IMR-90 (cell line): ENCODE measurements at regions not wholly inside any gene's neighbourhood (a gene's known extent, or its start where the extent isn't known, plus 50 kb on each side); places are given as distances from the start of the nearest gene placed in this dataset.

Experiments used
- ATAC-seq: fragments of 200-7000 bp; cut with Tn5 transposase; 2 replicates; pipeline ENCODE4 v1.9.1; 2020; ENCODE audit warnings: low read depth, mild to moderate bottlenecking, moderate library complexity
- BruUV-seq: library from RNA; stranded (reverse); fragments of 400-500 nt; replicated peaks from 2 replicates; lab custom pipeline; 2021; lab: Mats Ljungman, UMichigan
- CTCF ChIA-PET: fragments of 300-600 bp; formaldehyde crosslinking; extraction: SDS; loops from one replicate; lab custom pipeline; 2021; ENCODE audit warnings: antibody characterized with exemption; lab: Yijun Ruan, JAX
- POLR2A ChIA-PET: fragments of 300-600 bp; sonication (Branson Sonifier 250); formaldehyde crosslinking; loops from one replicate; lab custom pipeline; 2022; ENCODE audit warnings: antibody characterized with exemption; ENCODE audit not compliant: unreplicated experiment; lab: Charles Lee
- DNase-seq: peaks from one replicate; pipeline ENCODE4 v3.0.0; 2013
- H2AFZ ChIP-seq: replicated peaks from 2 replicates; pipeline ENCODE3; 2013; ENCODE audit warnings: low read length, mild to moderate bottlenecking; ENCODE audit not compliant: poor library complexity
- H2AK5ac ChIP-seq: 2 replicates; pipeline ENCODE4 v1.6.1; 2013; ENCODE audit warnings: low read depth, low read length, inconsistent platforms
- H2AK9ac ChIP-seq: replicated peaks from 2 replicates; pipeline ENCODE3; 2013; ENCODE audit warnings: mild to moderate bottlenecking, low read depth, low read length, moderate library complexity; ENCODE audit not compliant: poor library complexity
- H2BK120ac ChIP-seq: 2 replicates; pipeline ENCODE4 v1.6.1; 2013; ENCODE audit warnings: low read depth, low read length, inconsistent platforms
- H2BK15ac ChIP-seq: 3 replicates; pipeline ENCODE4 v1.6.1; 2013; ENCODE audit warnings: low read depth, low read length, inconsistent platforms
- H2BK20ac ChIP-seq: 2 replicates; pipeline ENCODE4 v1.6.1; 2013; ENCODE audit warnings: low read depth, mild to moderate bottlenecking, inconsistent platforms, low read length, moderate library complexity
- H2BK5ac ChIP-seq: 2 replicates; pipeline ENCODE4 v1.6.1; 2013; ENCODE audit warnings: mild to moderate bottlenecking, low read depth, low read length, inconsistent platforms; ENCODE audit not compliant: poor library complexity, severe bottlenecking
- H3K14ac ChIP-seq: replicated peaks from 2 replicates; pipeline ENCODE4 v1.6.1; 2013; ENCODE audit warnings: low read depth, low read length, inconsistent platforms
- H3K18ac ChIP-seq: 2 replicates; pipeline ENCODE4 v1.6.1; 2013; ENCODE audit warnings: low read depth, low read length, control low read depth
- H3K23ac ChIP-seq: 2 replicates; pipeline ENCODE4 v1.6.1; 2013; ENCODE audit warnings: low read depth, low read length, inconsistent platforms
- H3K27ac ChIP-seq: 2 replicates; pipeline ENCODE4 v1.5.1; 2013; ENCODE audit warnings: mild to moderate bottlenecking, control low read depth, low read length; ENCODE audit not compliant: insufficient read depth
- H3K27me3 ChIP-seq: 2 replicates; pipeline ENCODE4 v1.6.1; 2013; ENCODE audit warnings: low read length; ENCODE audit not compliant: control insufficient read depth, insufficient read depth
- H3K36me3 ChIP-seq: 2 replicates; pipeline ENCODE4 v1.6.1; 2013; ENCODE audit warnings: low read length, mixed read lengths; ENCODE audit not compliant: control insufficient read depth, insufficient read depth
- H3K4ac ChIP-seq: 2 replicates; pipeline ENCODE4 v1.6.1; 2013; ENCODE audit warnings: low read depth, low read length, inconsistent platforms
- H3K4me1 ChIP-seq: 2 replicates; pipeline ENCODE4 v1.6.1; 2013; ENCODE audit warnings: low read length, mixed read lengths; ENCODE audit not compliant: control insufficient read depth, insufficient read depth
- H3K4me2 ChIP-seq: 2 replicates; pipeline ENCODE4 v1.6.1; 2013; ENCODE audit warnings: low read depth, mild to moderate bottlenecking, control low read depth, low read length, moderate library complexity
- H3K4me3 ChIP-seq: 2 replicates; pipeline ENCODE4 v1.5.1; 2013; ENCODE audit warnings: low read depth, mild to moderate bottlenecking, control low read depth, low read length, moderate library complexity; ENCODE audit not compliant: insufficient read depth
- H3K56ac ChIP-seq: 2 replicates; pipeline ENCODE4 v1.6.1; 2013; ENCODE audit warnings: low read length, inconsistent platforms; ENCODE audit not compliant: insufficient read depth; ENCODE audit errors: extremely low read depth
- H3K79me1 ChIP-seq, 2 experiments: 2 replicates each; pipeline ENCODE4 v1.6.1; 2013; ENCODE audit warnings: low read length in 2 of 2, inconsistent platforms in 1 of 2, low read depth in 1 of 2
- H3K9ac ChIP-seq: 2 replicates; pipeline ENCODE4 v1.6.1; 2013; ENCODE audit warnings: low read depth, low read length, control low read depth
- H3K9me1 ChIP-seq: 2 replicates; pipeline ENCODE4 v1.6.1; 2013; ENCODE audit warnings: low read length, inconsistent platforms; ENCODE audit not compliant: insufficient read depth
- H3K9me3 ChIP-seq: 2 replicates; pipeline ENCODE4 v1.6.1; 2013; ENCODE audit warnings: low read length; ENCODE audit not compliant: control insufficient read depth, insufficient read depth
- H4K20me1 ChIP-seq: 2 replicates; pipeline ENCODE4 v1.6.1; 2013; ENCODE audit warnings: low read length, inconsistent platforms; ENCODE audit not compliant: insufficient read depth
- H4K5ac ChIP-seq: 2 replicates; pipeline ENCODE4 v1.6.1; 2013; ENCODE audit warnings: mild to moderate bottlenecking, low read depth, low read length, control low read depth
- H4K8ac ChIP-seq, 2 experiments: 2 replicates each; pipeline ENCODE4 v1.6.1; 2013; ENCODE audit warnings: low read depth in 2 of 2, low read length in 2 of 2, control low read depth in 1 of 2, inconsistent platforms in 1 of 2
- H4K91ac ChIP-seq: 2 replicates; pipeline ENCODE4 v1.6.1; 2013; ENCODE audit warnings: low read depth, low read length, inconsistent platforms; ENCODE audit not compliant: insufficient read depth
- BHLHE40 ChIP-seq: fragments of 150-350 bp; IDR thresholded peaks from 2 replicates; pipeline ENCODE4 v1.6.1; 2016; ENCODE audit warnings: mild to moderate bottlenecking, low read depth, low read length
- CHD1 ChIP-seq: IDR thresholded peaks from 2 replicates; pipeline ENCODE4 v1.6.1; 2012; ENCODE audit warnings: low read depth, low read length, improper control_type of control experiment
- MXI1 ChIP-seq: IDR thresholded peaks from 2 replicates; pipeline ENCODE4 v1.6.1; 2012; ENCODE audit warnings: low read depth, mild to moderate bottlenecking, low read length, moderate library complexity, borderline replicate concordance
- RAD21 ChIP-seq: IDR thresholded peaks from 2 replicates; pipeline ENCODE4 v1.6.1; 2012; ENCODE audit warnings: low read length, improper control_type of control experiment
- SMC3 ChIP-seq: fragments of 150-350 bp; IDR thresholded peaks from 2 replicates; pipeline ENCODE4 v1.6.1; 2016; ENCODE audit warnings: low read depth, mild to moderate bottlenecking, antibody characterized with exemption, low read length, moderate library complexity
- WGBS, 2 experiments: methylation state at CpG; one replicate each; pipeline versions ENCODE4 v1.1.5 to v1.1.7; 2013; ENCODE audit warnings: missing lambda C conversion rate in 2 of 2; ENCODE audit not compliant: insufficient read length in 1 of 2; ENCODE audit errors: extremely low coverage in 2 of 2; 5-methylcytosine and 5-hydroxymethylcytosine counted together
- dilution Hi-C: fragments of 300-500 bp; cut with HindIII; formaldehyde crosslinking; loops from one replicate; pipeline ENCODE4 v1.14.3; 2018; ENCODE audit warnings: low sequenced_read_pairs; ENCODE audit not compliant: unreplicated experiment
- in situ Hi-C: fragments of 300-500 bp; cut with MboI; formaldehyde crosslinking; loops from 3 replicates; pipeline ENCODE4 v1.14.3; 2019; ENCODE audit warnings: low sequenced_read_pairs, inconsistent platforms, mixed read lengths
- intact Hi-C: fragments of 100-400 bp; cut with micrococcal nuclease; formaldehyde crosslinking; loops from 2 replicates; pipeline ENCODE4 v1.10.0; 2022
- TF ChIP-seq, protein P1 (sequence below): fragments of 150-350 bp; IDR thresholded peaks from 2 replicates; pipeline ENCODE4 v1.6.1; 2017; ENCODE audit warnings: mild to moderate bottlenecking, antibody characterized with exemption, low read length, low read depth

DNA sequence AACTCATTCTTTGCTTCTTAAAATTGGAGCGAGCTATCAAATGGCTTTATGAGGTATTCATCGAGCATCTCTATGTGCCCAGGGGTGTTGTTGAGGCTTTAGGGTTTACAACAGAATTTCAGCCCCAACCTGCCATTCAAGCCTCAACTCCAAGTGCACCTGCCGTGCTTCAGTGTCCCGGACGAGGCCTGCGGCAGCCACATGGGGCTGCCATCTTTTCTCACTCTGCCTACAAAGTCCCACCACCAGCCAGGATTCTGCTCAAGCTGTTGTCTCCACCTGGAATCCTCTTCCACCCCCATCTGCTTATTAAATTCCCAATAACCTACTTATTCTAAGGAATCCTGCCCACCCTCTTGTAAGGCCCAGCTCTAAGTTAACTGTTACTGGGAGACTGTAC is 242.4 kb downstream of the OPA1 start:
- H3K4ac ChIP-seq, result no peak overlapping the region
- POLR2A ChIA-PET, result no interaction called here
- no peaks in the 10 kb centered on the region for H3K9me1 ChIP-seq
- no peak for TF ChIP-seq BHLHE40
- no peak for TF ChIP-seq RAD21
- TF ChIP-seq MXI1, result no peak
- TF ChIP-seq, protein P1, sequence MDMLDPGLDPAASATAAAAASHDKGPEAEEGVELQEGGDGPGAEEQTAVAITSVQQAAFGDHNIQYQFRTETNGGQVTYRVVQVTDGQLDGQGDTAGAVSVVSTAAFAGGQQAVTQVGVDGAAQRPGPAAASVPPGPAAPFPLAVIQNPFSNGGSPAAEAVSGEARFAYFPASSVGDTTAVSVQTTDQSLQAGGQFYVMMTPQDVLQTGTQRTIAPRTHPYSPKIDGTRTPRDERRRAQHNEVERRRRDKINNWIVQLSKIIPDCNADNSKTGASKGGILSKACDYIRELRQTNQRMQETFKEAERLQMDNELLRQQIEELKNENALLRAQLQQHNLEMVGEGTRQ, result no peak
- no peak for TF ChIP-seq CHD1
- TF ChIP-seq SMC3, result no peak
- no peak overlapping the region for H4K8ac ChIP-seq
- no peaks in the 10 kb centered on the region for H3K36me3 ChIP-seq
- no peak overlapping the region for H2AK5ac ChIP-seq
- intact Hi-C loops, result no loop called here
- 93% methylated on average over 3 of the region's 6 CpGs; no CpG with 5 or more reads in 1 of the 2 experiments for WGBS, 2 experiments
- no peak overlapping the region for H4K5ac ChIP-seq
- H4K20me1 ChIP-seq, result no peaks in the 10 kb centered on the region
- H2BK15ac ChIP-seq, result no peak overlapping the region
- H3K23ac ChIP-seq, result no peak overlapping the region
- H3K14ac ChIP-seq, result no peak overlapping the region
- CTCF ChIA-PET, result interaction anchor here (1.2 kb wide), 1 partner anchor 481 kb away, joined by 3 read pairs; no protein-coding TSS in a partner anchor
- no peak overlapping the region for H3K18ac ChIP-seq
- no peak overlapping the region for H2AFZ ChIP-seq
- no peak for DNase-seq
- no peak overlapping the region for H3K4me3 ChIP-seq
- no peaks in the 10 kb centered on the region for H3K9me3 ChIP-seq
- dilution Hi-C loops, result no loop called here
- no peak overlapping the region for H2AK9ac ChIP-seq
- H3K56ac ChIP-seq, result no peak overlapping the region
- no peaks in the 10 kb centered on the region for H3K79me1 ChIP-seq
- H3K4me2 ChIP-seq, result no peak overlapping the region
- in situ Hi-C loops, result no loop called here
- no peak overlapping the region for H2BK5ac ChIP-seq
- H3K27me3 ChIP-seq, result peaks cover 14% of the 10 kb centered on the region
- H3K27ac ChIP-seq, result no peak overlapping the region
- H4K91ac ChIP-seq, result no peak overlapping the region
- no peak overlapping the region for H2BK120ac ChIP-seq
- BruUV-seq, result no TSS peak
- no peak for ATAC-seq
- no peaks in the 10 kb centered on the region for H3K4me1 ChIP-seq
- no peak overlapping the region for H3K9ac ChIP-seq
- H2BK20ac ChIP-seq, result no peak overlapping the region
